ENCODE measurements at regions not wholly inside any gene's neighbourhood (a gene's known extent, or its start where the extent isn't known, plus 50 kb on each side); places are given as distances from the start of the nearest gene placed in this dataset.
A peak's percentile ranks its signal among the peaks of the same experiment; 100 is the strongest.

GRCh38 chrX:30949554-30949953 lies 60.5 kb upstream of the TAB3 start:
- peak; percentile 76 for DNase-seq

DNA sequence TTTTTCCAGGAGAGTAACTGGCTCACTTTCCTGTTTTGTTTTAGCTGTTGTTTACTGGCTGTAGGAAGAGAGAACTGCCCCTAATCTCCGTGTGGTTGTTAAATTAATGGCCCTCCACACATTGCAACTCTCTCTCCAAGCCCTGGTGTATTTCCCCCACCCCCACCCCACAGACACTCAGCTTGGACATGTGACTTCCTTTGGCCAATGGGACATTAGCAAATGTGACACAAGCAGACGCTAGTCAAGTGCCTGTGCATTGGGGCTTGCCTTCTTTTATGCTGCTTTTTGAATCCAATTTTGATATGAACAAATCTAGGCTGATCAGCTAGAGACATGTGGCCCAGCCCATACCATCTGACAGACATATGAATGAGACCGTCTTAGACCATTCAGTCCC lies 59.6 kb upstream of the TAB3 start:
- peak; percentile 73 for DNase-seq

DNA sequence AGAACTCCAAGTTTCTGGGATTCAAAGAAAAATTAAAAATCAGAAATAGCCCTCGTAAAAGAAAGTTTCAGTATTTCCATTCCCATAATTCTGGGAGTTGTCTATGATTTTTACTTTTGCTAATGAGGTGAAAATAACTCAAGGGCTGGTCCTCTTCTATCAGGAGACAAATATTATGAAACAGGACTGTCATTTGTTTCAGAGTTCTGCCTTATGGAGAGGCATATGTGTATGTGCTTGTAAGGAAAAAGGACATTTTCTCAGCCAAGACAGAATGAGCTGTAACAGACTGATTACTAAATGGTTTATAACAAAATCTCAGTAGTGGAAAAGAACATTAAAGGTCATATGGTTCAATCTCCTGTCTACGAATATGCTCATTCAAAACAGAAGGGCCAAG lies 59.0 kb upstream of the TAB3 start:
- no peak for DNase-seq

- no peak for DNase-seq
Measured at GRCh38 chrX:30943984-30944383, 54.9 kb upstream of the TAB3 start.

- no peak for DNase-seq
Measured at GRCh38 chrX:30941898-30942297, 52.8 kb upstream of the TAB3 start.

- DNase-seq, result no peak
Measured at GRCh38 chrX:30939928-30940327, 50.9 kb upstream of the TAB3 start.

Data from NCI-H82 (cell line).